K562 (cell line): ENCODE measurements at regions not wholly inside any gene's neighbourhood (a gene's known extent, or its start where the extent isn't known, plus 50 kb on each side); places are given as distances from the start of the nearest gene placed in this dataset.

Experiments used
- ATAC-seq: fragments of 200-7000 bp; cut with Tn5 transposase; 3 replicates; pipeline ENCODE4 v1.9.1; 2020; ENCODE audit warnings: moderate library complexity
- BruUV-seq: library from RNA; stranded (reverse); fragments of 400-500 nt; replicated peaks from 2 replicates; lab custom pipeline; 2021; lab: Mats Ljungman, UMichigan
- CTCF ChIA-PET: fragments of 300-600 bp; formaldehyde crosslinking; extraction: SDS; loops from one replicate; lab custom pipeline; 2021; ENCODE audit warnings: low intra/inter-chr PET ratio; lab: Yijun Ruan, JAX
- POLR2A ChIA-PET: fragments of 300-600, 350-650 bp; sonication (Branson Sonifier 250); formaldehyde crosslinking; extraction: SDS; loops from one replicate; lab custom pipeline; 2021; ENCODE audit warnings: antibody characterized with exemption, inconsistent platforms; lab: Yijun Ruan, JAX
- DNase-seq, 4 experiments: peaks; one replicate each; pipeline versions ENCODE4 v3.0.0 to v3.0.0-alpha.2; 2011 to 2018; ENCODE audit warnings: low spot score in 3 of 4, mixed read lengths in 3 of 4; ENCODE audit errors: extremely low read depth in 1 of 4
- FAIRE-seq: peaks from 2 replicates; lab custom pipeline; 2011; peaks lifted over from hg19 to GRCh38; lab: Jason Lieb, UNC
- H2AFZ ChIP-seq: 2 replicates; pipeline ENCODE4 v1.6.0; 2011; ENCODE audit warnings: low read depth, low read length, control low read depth, inconsistent platforms
- H3K27ac ChIP-seq: fragments of 200-600 bp; 3 replicates; pipeline ENCODE4 v1.8.0; 2011; ENCODE audit warnings: low read depth, mild to moderate bottlenecking, control low read depth, inconsistent platforms, low read length, moderate library complexity, mixed read lengths; ENCODE audit errors: extremely low read depth
- H3K27me3 ChIP-seq, 2 experiments: fragments of 300-600 bp in 1 of 2; 2 replicates in 1 of 2; 3 replicates in 1 of 2; pipeline versions ENCODE4 v1.6.0 to v1.8.0; 2011; ENCODE audit warnings: inconsistent platforms in 2 of 2, low read length in 2 of 2, mild to moderate bottlenecking in 1 of 2, mixed read lengths in 1 of 2, moderate library complexity in 1 of 2; ENCODE audit not compliant: control insufficient read depth in 2 of 2, insufficient read depth in 2 of 2
- H3K36me3 ChIP-seq: fragments of 300-600 bp; 3 replicates; pipeline ENCODE4 v1.8.0; 2011; ENCODE audit warnings: mild to moderate bottlenecking, low read length, inconsistent platforms; ENCODE audit not compliant: control insufficient read depth, insufficient read depth
- H3K4me1 ChIP-seq, 2 experiments: fragments of 200-600 bp in 1 of 2; replicated peaks in 1 of 2; 2 replicates in 1 of 2; 3 replicates in 1 of 2; pipeline versions ENCODE4 v1.5.1 to v1.8.0; 2011; ENCODE audit warnings: inconsistent platforms in 2 of 2, low read length in 2 of 2, mild to moderate bottlenecking in 1 of 2, mixed read lengths in 1 of 2, moderate library complexity in 1 of 2; ENCODE audit not compliant: control insufficient read depth in 2 of 2, insufficient read depth in 2 of 2
- H3K4me2 ChIP-seq: 2 replicates; pipeline ENCODE4 v1.6.1; 2011; ENCODE audit warnings: low read length, control low read depth, inconsistent platforms, mixed read lengths; ENCODE audit not compliant: insufficient read depth
- H3K4me3 ChIP-seq: fragments of 200-600 bp; sonication (generic), shearing (Covaris generic); 2 replicates; pipeline ENCODE4 v1.5.1; 2016; ENCODE audit warnings: control low read depth, inconsistent platforms
- H3K79me2 ChIP-seq: fragments of 200-600 bp; 3 replicates; pipeline ENCODE4 v1.8.0; 2011; ENCODE audit warnings: low read length, inconsistent platforms; ENCODE audit not compliant: control insufficient read depth, insufficient read depth
- H3K9ac ChIP-seq, 2 experiments: 2 replicates each; pipeline versions ENCODE4 v1.6.0 to v1.6.1; 2011; ENCODE audit warnings: low read depth in 2 of 2, low read length in 2 of 2, control low read depth in 1 of 2, inconsistent platforms in 1 of 2, mild to moderate bottlenecking in 1 of 2, mixed read lengths in 1 of 2; ENCODE audit not compliant: insufficient read depth in 1 of 2
- H3K9me1 ChIP-seq: one replicate; pipeline ENCODE4 v1.6.0; 2011; ENCODE audit warnings: inconsistent platforms, mild to moderate bottlenecking, low read length, moderate library complexity; ENCODE audit not compliant: control insufficient read depth, insufficient read depth
- H3K9me3 ChIP-seq: replicated peaks from 2 replicates; pipeline ENCODE4 v1.5.1; 2011; ENCODE audit warnings: low read depth, low read length, inconsistent platforms; ENCODE audit not compliant: control insufficient read depth, insufficient read depth
- H4K20me1 ChIP-seq: replicated peaks from 2 replicates; pipeline ENCODE4 v1.6.1; 2011; ENCODE audit warnings: low read length, inconsistent platforms, mixed read lengths; ENCODE audit not compliant: control insufficient read depth, insufficient read depth
- CBX8 ChIP-seq: fragments of 200-600 bp; sonication (generic); IDR thresholded peaks from 2 replicates; pipeline ENCODE4 v1.6.1; 2012; ENCODE audit warnings: borderline replicate concordance, mixed run types, low read depth, mild to moderate bottlenecking, moderate library complexity, mixed read lengths, low read length, control low read depth, inconsistent platforms; ENCODE audit not compliant: poor library complexity, severe bottlenecking; ENCODE audit errors: extremely low read depth
- FOSL1 ChIP-seq: fragments of 200-800 bp; sonication (Bioruptor generic); conservative IDR thresholded peaks from 2 replicates; pipeline ENCODE4 v1.6.1; 2016; ENCODE audit warnings: missing genetic modification characterization, missing compliant biosample characterization
- GTF2E2 ChIP-seq: fragments of 200-800 bp; sonication (Bioruptor generic); IDR thresholded peaks from 2 replicates; pipeline ENCODE4 v1.6.1; 2016; ENCODE audit warnings: missing genetic modification characterization, missing compliant biosample characterization
- GTF2F1 ChIP-seq: IDR thresholded peaks from 2 replicates; pipeline ENCODE4 v1.6.1; 2011; ENCODE audit warnings: low read depth, low read length, improper control_type of control experiment
- MCM5 ChIP-seq: fragments of 450-650 bp; IDR thresholded peaks from 2 replicates; pipeline ENCODE4 v1.6.1; 2016; ENCODE audit warnings: low read depth
- NR4A1 ChIP-seq, 2 experiments: fragments of 250-450 bp in 1 of 2; fragments of 450-650 bp in 1 of 2; sonication (Bioruptor Pico) in 1 of 2; IDR thresholded peaks; 2 replicates each; pipeline versions ENCODE4 v1.4.0 to v1.6.1; 2016 to 2020; ENCODE audit warnings: mild to moderate bottlenecking in 2 of 2, missing compliant biosample characterization in 1 of 2, missing genetic modification characterization in 1 of 2, moderate library complexity in 1 of 2
- RFX5 ChIP-seq: IDR thresholded peaks from 2 replicates; pipeline ENCODE4 v1.6.1; 2011; ENCODE audit warnings: low read depth, mild to moderate bottlenecking, improper control_type of control experiment, low read length
- SIN3A ChIP-seq, 2 experiments: fragments of 150-350 bp in 1 of 2; IDR thresholded peaks; 2 replicates each; pipeline ENCODE4 v1.6.1; 2011 to 2016; ENCODE audit warnings: borderline replicate concordance in 2 of 2, low read depth in 2 of 2, low read length in 2 of 2, mild to moderate bottlenecking in 2 of 2, moderate library complexity in 2 of 2; ENCODE audit not compliant: control insufficient read depth in 1 of 2
- SMARCA4 ChIP-seq: fragments of 450-650 bp; IDR thresholded peaks from 2 replicates; pipeline ENCODE4 v1.6.1; 2016
- STAT5B ChIP-seq: fragments of 250-450 bp; sonication (Bioruptor Pico); IDR thresholded peaks from 2 replicates; pipeline ENCODE4 v1.8.0; 2021; ENCODE audit warnings: mild to moderate bottlenecking, inconsistent platforms
- ZNF778 ChIP-seq: fragments of 450-650 bp; formaldehyde crosslinking; IDR thresholded peaks from 2 replicates; pipeline ENCODE4 v1.4.0; 2020; ENCODE audit warnings: mild to moderate bottlenecking, moderate library complexity
- in situ Hi-C: fragments of 300-500 bp; cut with MboI; formaldehyde crosslinking; loops from 4 replicates; pipeline ENCODE4 v1.15.0; 2018; ENCODE audit warnings: inconsistent platforms, mixed read lengths
- intact Hi-C: fragments of 100-400 bp; cut with micrococcal nuclease; formaldehyde crosslinking; loops from 2 replicates; pipeline ENCODE4 v1.14.2; 2022
- TF ChIP-seq, protein P1 (sequence below), 2 experiments: fragments of 450-650 bp; conservative IDR thresholded peaks; 2 replicates each; pipeline ENCODE4 v1.6.1; 2017; ENCODE audit warnings: mild to moderate bottlenecking in 2 of 2, moderate library complexity in 2 of 2

DNA sequence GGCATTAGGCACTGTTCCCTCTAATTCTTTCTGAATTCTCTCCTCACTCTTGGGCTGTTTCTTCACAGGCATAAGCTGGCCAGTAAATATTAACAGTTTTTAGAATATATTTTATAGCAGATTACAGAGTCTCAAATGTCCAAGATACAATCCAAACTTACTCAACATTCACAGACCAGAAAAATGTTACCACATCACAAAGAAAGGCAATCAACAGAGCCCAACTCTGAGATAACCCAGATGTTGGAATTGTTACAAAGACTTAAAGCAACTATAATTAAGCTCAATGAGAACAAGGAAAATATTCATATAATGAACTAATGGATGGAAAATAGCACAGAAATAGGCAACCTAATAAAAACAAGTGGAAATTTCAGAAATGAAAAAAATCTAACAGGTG lies 401.1 kb upstream of the RGMB start:
- Histone ChIP-seq H4K20me1 (no peaks in the 10 kb centered on the region), H2AFZ (no peak overlapping the region), H3K4me1 (no peaks in the 10 kb centered on the region), H3K27ac (no peak overlapping the region), H3K4me3 (no peak overlapping the region), H3K4me2 (no peak overlapping the region), H3K79me2 (no peaks in the 10 kb centered on the region), H3K27me3 (no peaks in the 10 kb centered on the region), H3K9ac (no peak overlapping the region), H3K36me3 (no peaks in the 10 kb centered on the region), H3K9me1 (no peaks in the 10 kb centered on the region), H3K9me3 (no peaks in the 10 kb centered on the region)
- no peak for TF ChIP-seq SIN3A (IDR thresholded peaks at IDR 0.05; ENCODE audit: borderline replicate concordance in 2 of 2, control insufficient read depth in 1 of 2, low read depth in 2 of 2, low read length in 2 of 2)
- no peak for TF ChIP-seq SMARCA4
- no peak for TF ChIP-seq STAT5B (CRISPR knock-in tag)
- no peak for TF ChIP-seq ZNF778 (CRISPR knock-in tag)
- TF ChIP-seq FOSL1 (tag): no peak
- TF ChIP-seq, protein P1, sequence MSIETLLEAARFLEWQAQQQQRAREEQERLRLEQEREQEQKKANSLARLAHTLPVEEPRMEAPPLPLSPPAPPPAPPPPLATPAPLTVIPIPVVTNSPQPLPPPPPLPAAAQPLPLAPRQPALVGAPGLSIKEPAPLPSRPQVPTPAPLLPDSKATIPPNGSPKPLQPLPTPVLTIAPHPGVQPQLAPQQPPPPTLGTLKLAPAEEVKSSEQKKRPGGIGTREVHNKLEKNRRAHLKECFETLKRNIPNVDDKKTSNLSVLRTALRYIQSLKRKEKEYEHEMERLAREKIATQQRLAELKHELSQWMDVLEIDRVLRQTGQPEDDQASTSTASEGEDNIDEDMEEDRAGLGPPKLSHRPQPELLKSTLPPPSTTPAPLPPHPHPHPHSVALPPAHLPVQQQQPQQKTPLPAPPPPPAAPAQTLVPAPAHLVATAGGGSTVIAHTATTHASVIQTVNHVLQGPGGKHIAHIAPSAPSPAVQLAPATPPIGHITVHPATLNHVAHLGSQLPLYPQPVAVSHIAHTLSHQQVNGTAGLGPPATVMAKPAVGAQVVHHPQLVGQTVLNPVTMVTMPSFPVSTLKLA (conservative IDR thresholded peaks at IDR 0.05): no peak
- TF ChIP-seq GTF2F1: no peak
- TF ChIP-seq NR4A1 (CRISPR knock-in tag; IDR thresholded peaks at IDR 0.05): no peak
- TF ChIP-seq NR4A1 (tag; IDR thresholded peaks at IDR 0.05): no peak
- TF ChIP-seq CBX8: no peak
- TF ChIP-seq RFX5: no peak
- no peak for TF ChIP-seq GTF2E2 (tag)
- no peak for TF ChIP-seq MCM5
- in situ Hi-C loops (no loop called here), intact Hi-C loops (no loop called here)
- ATAC-seq (no peak), DNase-seq (no peak), FAIRE-seq (no peak)
- ChIA-PET CTCF (no interaction called here), POLR2A (no interaction called here)
- BruUV-seq: no TSS peak
